Fibroblast of skin of back (primary cell): ENCODE measurements at regions not wholly inside any gene's neighbourhood (a gene's known extent, or its start where the extent isn't known, plus 50 kb on each side); places are given as distances from the start of the nearest gene placed in this dataset.

Experiments
- DNase-seq: peaks from one replicate; pipeline ENCODE4 v3.0.0-alpha.2; 2013

GRCh38 chr4:54547299-54548097, 110.3 kb upstream of the KIT start:
- no peak for DNase-seq

GRCh38 chr4:54548098-54548620, 109.6 kb upstream of the KIT start:
- DNase-seq, result no peak

GRCh38 chr4:54548831-54549460, 108.8 kb upstream of the KIT start:
- no peak for DNase-seq

- peak; percentile 67 for DNase-seq
Observed at GRCh38 chr4:54550395-54551171, 107.2 kb upstream of the KIT start.

GRCh38 chr4:54553001-54553400, 104.8 kb upstream of the KIT start:
- DNase-seq, result peak; percentile 85

- DNase-seq, result no peak
Observed at GRCh38 chr4:54554339-54554990, 103.3 kb upstream of the KIT start.

- no peak for DNase-seq
Observed at GRCh38 chr4:54556051-54556450, 101.7 kb upstream of the KIT start.

GRCh38 chr4:54556587-54556986, 101.2 kb upstream of the KIT start:
- DNase-seq, result no peak

GRCh38 chr4:54558889-54559677, 98.7 kb upstream of the KIT start:
- DNase-seq, result no peak

GRCh38 chr4:54560513-54560912, 97.2 kb upstream of the KIT start:
- DNase-seq, result no peak

GRCh38 chr4:54561940-54562339, 95.8 kb upstream of the KIT start:
- no peak for DNase-seq

- no peak for DNase-seq
Observed at GRCh38 chr4:54566608-54567007, 91.1 kb upstream of the KIT start.

GRCh38 chr4:54567327-54567726, 90.4 kb upstream of the KIT start:
- no peak for DNase-seq

GRCh38 chr4:54568184-54568583, 89.6 kb upstream of the KIT start:
- peak; percentile 94 for DNase-seq

- DNase-seq, result no peak
Observed at GRCh38 chr4:54570822-54571221, 86.9 kb upstream of the KIT start.

- no peak for DNase-seq
Observed at GRCh38 chr4:54571293-54572151, 86.2 kb upstream of the KIT start.

GRCh38 chr4:54572152-54572542, 85.6 kb upstream of the KIT start:
- no peak for DNase-seq

GRCh38 chr4:54574500-54574899, 83.3 kb upstream of the KIT start:
- DNase-seq, result no peak

GRCh38 chr4:54575919-54576318, 81.8 kb upstream of the KIT start:
- no peak for DNase-seq

- DNase-seq, result no peak
Observed at GRCh38 chr4:54581807-54582206, 76.0 kb upstream of the KIT start.
